ENCODE measurements at regions not wholly inside any gene's neighbourhood (a gene's known extent, or its start where the extent isn't known, plus 50 kb on each side); places are given as distances from the start of the nearest gene placed in this dataset.
"Not testable (repeated sequence)": the region's sequence is repeated elsewhere in the genome, so short reads cannot be mapped to it uniquely, and the experiment has no call there.

DNA sequence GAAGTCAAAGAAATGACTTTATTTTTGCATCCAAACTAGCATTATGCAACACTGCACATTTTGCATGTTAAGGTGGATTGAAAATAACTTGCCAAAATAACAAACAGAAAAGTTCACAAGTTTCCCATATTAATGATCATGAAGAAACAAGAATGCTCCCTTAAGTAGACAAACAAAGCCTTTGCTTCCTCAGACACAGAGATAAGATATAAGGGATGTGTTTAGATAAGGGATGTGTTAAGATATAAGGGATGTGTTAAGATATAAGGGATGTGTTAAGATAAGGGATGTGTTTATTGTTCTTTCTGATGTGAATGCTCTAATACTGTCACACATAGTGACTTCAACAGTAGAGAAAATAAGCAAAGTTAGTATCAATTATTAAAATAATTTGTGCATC lies 174.8 kb downstream of the GABRG2 start:
- no peak for DNase-seq
- H3K4me3 ChIP-seq (ENCODE audit: low read length) = no peak overlapping the region
- H3K27me3 ChIP-seq (ENCODE audit: low read length) = no peaks in the 10 kb centered on the region
- H3K9me3 ChIP-seq (ENCODE audit: low read length) = peaks cover 10% of the 10 kb centered on the region; the same call in 1 of the 2 replicates
- H2AFZ ChIP-seq (ENCODE audit: low read length) = no peak overlapping the region
- H3K4me2 ChIP-seq (ENCODE audit: low read depth, low read length, poor library complexity, severe bottlenecking) = no peak overlapping the region
- H3K79me2 ChIP-seq (ENCODE audit: low read length) = no peaks in the 10 kb centered on the region
- H3K4me1 ChIP-seq (ENCODE audit: low read length) = no peaks in the 10 kb centered on the region
- H3K36me3 ChIP-seq (ENCODE audit: insufficient read depth, low read length) = no peaks in the 10 kb centered on the region
- no peaks in the 10 kb centered on the region for H3K9me2 ChIP-seq (replicated peaks; ENCODE audit: insufficient read depth, low read length)
- no peak overlapping the region for H3K9ac ChIP-seq (ENCODE audit: low read length)
- no peaks in the 10 kb centered on the region for H4K20me1 ChIP-seq (ENCODE audit: insufficient read depth, low read depth, low read length)
- H3K27ac ChIP-seq (ENCODE audit: low read length) = no peak overlapping the region

DNA sequence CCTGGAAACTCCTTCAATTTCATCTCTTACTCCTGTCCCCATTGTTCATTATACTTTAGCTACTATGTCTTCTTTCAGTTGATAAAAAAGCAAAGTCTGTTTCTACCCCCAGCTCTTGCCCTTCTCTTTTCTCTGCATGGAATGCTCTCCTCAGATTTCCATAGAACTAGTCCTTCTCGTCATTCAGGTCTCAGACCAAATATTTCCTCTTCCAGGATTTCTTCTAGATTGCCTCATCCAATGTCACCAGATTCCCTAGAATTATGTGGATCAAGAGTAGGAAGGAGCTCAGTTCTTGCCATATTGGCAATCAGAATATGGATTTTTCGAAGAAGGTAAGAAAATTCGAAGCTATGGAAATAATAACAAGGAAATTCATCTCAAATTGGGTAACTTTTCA lies 176.1 kb downstream of the GABRG2 start:
- Histone ChIP-seq H3K36me3 (ENCODE audit: insufficient read depth, low read length) (no peaks in the 10 kb centered on the region), H3K27me3 (ENCODE audit: low read length) (no peaks in the 10 kb centered on the region), H3K9me3 (ENCODE audit: low read length) (peaks cover 3% of the 10 kb centered on the region), H3K9me2 (replicated peaks; ENCODE audit: insufficient read depth, low read length) (no peaks in the 10 kb centered on the region), H2AFZ (ENCODE audit: low read length) (no peak overlapping the region), H3K27ac (ENCODE audit: low read length) (no peak overlapping the region), H4K20me1 (ENCODE audit: insufficient read depth, low read depth, low read length) (no peaks in the 10 kb centered on the region), H3K4me1 (ENCODE audit: low read length) (no peaks in the 10 kb centered on the region), H3K79me2 (ENCODE audit: low read length) (no peaks in the 10 kb centered on the region), H3K9ac (ENCODE audit: low read length) (no peak overlapping the region), H3K4me2 (ENCODE audit: low read depth, low read length, poor library complexity, severe bottlenecking) (no peak overlapping the region), H3K4me3 (ENCODE audit: low read length) (no peak overlapping the region)
- DNase-seq = no peak

GRCh38 chr5:162248107-162248713 lies 180.6 kb downstream of the GABRG2 start:
- no peaks in the 10 kb centered on the region for H3K9me2 ChIP-seq (replicated peaks; ENCODE audit: insufficient read depth, low read length)
- no peak overlapping the region for H3K27ac ChIP-seq (ENCODE audit: low read length)
- H3K4me3 ChIP-seq (ENCODE audit: low read length) = no peak overlapping the region
- DNase-seq = peak; percentile 41
- H3K79me2 ChIP-seq (ENCODE audit: low read length) = no peaks in the 10 kb centered on the region
- H2AFZ ChIP-seq (ENCODE audit: low read length) = no peak overlapping the region
- H3K9ac ChIP-seq (ENCODE audit: low read length) = no peak overlapping the region
- no peaks in the 10 kb centered on the region for H4K20me1 ChIP-seq (ENCODE audit: insufficient read depth, low read depth, low read length)
- H3K36me3 ChIP-seq (ENCODE audit: insufficient read depth, low read length) = no peaks in the 10 kb centered on the region
- no peak overlapping the region for H3K4me2 ChIP-seq (ENCODE audit: low read depth, low read length, poor library complexity, severe bottlenecking)
- H3K4me1 ChIP-seq (ENCODE audit: low read length) = no peaks in the 10 kb centered on the region
- no peaks in the 10 kb centered on the region for H3K27me3 ChIP-seq (ENCODE audit: low read length)
- H3K9me3 ChIP-seq (ENCODE audit: low read length) = no peaks in the 10 kb centered on the region; the same call in none of the 2 replicates

GRCh38 chr5:162256711-162257110 lies 189.1 kb downstream of the GABRG2 start:
- DNase-seq = no peak
- Histone ChIP-seq H3K4me3 (ENCODE audit: low read length) (no peak overlapping the region), H3K79me2 (ENCODE audit: low read length) (no peaks in the 10 kb centered on the region), H3K9ac (ENCODE audit: low read length) (no peak overlapping the region), H3K4me2 (ENCODE audit: low read depth, low read length, poor library complexity, severe bottlenecking) (no peak overlapping the region), H3K9me2 (replicated peaks; ENCODE audit: insufficient read depth, low read length) (no peaks in the 10 kb centered on the region), H3K4me1 (ENCODE audit: low read length) (no peaks in the 10 kb centered on the region), H3K27ac (ENCODE audit: low read length) (no peak overlapping the region), H3K9me3 (ENCODE audit: low read length) (0 out of 2 replicates have a peak, but pooled peaks cover 5% of the 10 kb centered on the region), H3K27me3 (ENCODE audit: low read length) (no peaks in the 10 kb centered on the region), H2AFZ (ENCODE audit: low read length) (no peak overlapping the region), H3K36me3 (ENCODE audit: insufficient read depth, low read length) (no peaks in the 10 kb centered on the region), H4K20me1 (ENCODE audit: insufficient read depth, low read depth, low read length) (no peaks in the 10 kb centered on the region)

DNA sequence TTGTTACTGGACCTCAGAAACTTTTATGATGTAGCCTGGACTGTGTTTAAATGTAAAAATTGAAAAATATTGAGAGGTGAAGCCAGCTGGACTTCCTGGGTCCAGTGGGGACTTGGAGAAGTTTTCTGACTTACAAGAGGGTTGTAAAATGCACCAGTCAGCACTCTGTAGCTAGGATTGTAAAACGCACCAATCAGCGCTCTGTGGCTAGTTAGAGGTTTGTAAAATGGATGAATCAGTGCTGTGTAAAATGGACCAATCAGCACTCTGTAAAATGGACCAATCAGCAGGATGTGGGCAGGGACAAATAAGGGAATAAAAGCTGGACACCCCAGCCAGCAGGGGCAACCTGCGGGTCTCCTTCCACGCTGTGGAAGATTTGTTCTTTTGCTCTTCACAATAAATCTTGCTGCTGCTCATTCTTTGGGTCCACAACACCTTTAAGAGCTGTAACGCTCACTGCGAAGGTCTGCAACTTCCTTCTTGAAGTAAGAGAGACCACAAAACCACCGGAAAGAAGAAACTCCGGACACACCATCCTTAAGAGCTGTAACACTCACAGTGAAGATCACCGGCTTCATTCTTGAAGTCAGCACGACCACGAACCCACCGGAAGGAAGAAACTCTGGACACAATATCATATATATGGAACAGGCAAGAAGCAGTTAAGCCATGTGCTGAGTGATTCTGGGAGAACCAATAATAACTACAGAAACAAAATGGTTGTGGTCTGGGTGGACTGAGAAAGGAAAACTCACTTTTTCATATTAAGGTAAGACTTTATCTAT lies 201.3 kb downstream of the GABRG2 start:
- no peaks in the 10 kb centered on the region for H3K9me2 ChIP-seq (replicated peaks; ENCODE audit: insufficient read depth, low read length)
- no peaks in the 10 kb centered on the region; the same call in 1 of the 2 replicates for H3K9me3 ChIP-seq (ENCODE audit: low read length)
- no peaks in the 10 kb centered on the region for H3K36me3 ChIP-seq (ENCODE audit: insufficient read depth, low read length)
- H3K27ac ChIP-seq (ENCODE audit: low read length) = no peak overlapping the region
- no peak overlapping the region for H2AFZ ChIP-seq (ENCODE audit: low read length)
- no peak overlapping the region for H3K9ac ChIP-seq (ENCODE audit: low read length)
- H3K4me3 ChIP-seq (ENCODE audit: low read length) = no peak overlapping the region
- H4K20me1 ChIP-seq (ENCODE audit: insufficient read depth, low read depth, low read length) = no peaks in the 10 kb centered on the region
- no peaks in the 10 kb centered on the region for H3K4me1 ChIP-seq (ENCODE audit: low read length)
- DNase-seq = no peak
- no peaks in the 10 kb centered on the region for H3K27me3 ChIP-seq (ENCODE audit: low read length)
- H3K4me2 ChIP-seq (ENCODE audit: low read depth, low read length, poor library complexity, severe bottlenecking) = no peak overlapping the region
- H3K79me2 ChIP-seq (ENCODE audit: low read length) = no peaks in the 10 kb centered on the region

- Histone ChIP-seq H3K4me1 (ENCODE audit: low read length) (no peaks in the 10 kb centered on the region), H4K20me1 (ENCODE audit: insufficient read depth, low read depth, low read length) (no peaks in the 10 kb centered on the region), H3K36me3 (ENCODE audit: insufficient read depth, low read length) (no peaks in the 10 kb centered on the region), H3K9ac (ENCODE audit: low read length) (no peak overlapping the region), H2AFZ (ENCODE audit: low read length) (no peak overlapping the region), H3K27ac (ENCODE audit: low read length) (no peak overlapping the region), H3K9me3 (ENCODE audit: low read length) (no peaks in the 10 kb centered on the region; the same call in 1 of the 2 replicates), H3K4me3 (ENCODE audit: low read length) (no peak overlapping the region), H3K9me2 (replicated peaks; ENCODE audit: insufficient read depth, low read length) (no peaks in the 10 kb centered on the region), H3K79me2 (ENCODE audit: low read length) (no peaks in the 10 kb centered on the region), H3K4me2 (ENCODE audit: low read depth, low read length, poor library complexity, severe bottlenecking) (no peak overlapping the region), H3K27me3 (ENCODE audit: low read length) (no peaks in the 10 kb centered on the region)
- DNase-seq = no peak
Measured at GRCh38 chr5:162272417-162272816, 204.8 kb downstream of the GABRG2 start.

DNA sequence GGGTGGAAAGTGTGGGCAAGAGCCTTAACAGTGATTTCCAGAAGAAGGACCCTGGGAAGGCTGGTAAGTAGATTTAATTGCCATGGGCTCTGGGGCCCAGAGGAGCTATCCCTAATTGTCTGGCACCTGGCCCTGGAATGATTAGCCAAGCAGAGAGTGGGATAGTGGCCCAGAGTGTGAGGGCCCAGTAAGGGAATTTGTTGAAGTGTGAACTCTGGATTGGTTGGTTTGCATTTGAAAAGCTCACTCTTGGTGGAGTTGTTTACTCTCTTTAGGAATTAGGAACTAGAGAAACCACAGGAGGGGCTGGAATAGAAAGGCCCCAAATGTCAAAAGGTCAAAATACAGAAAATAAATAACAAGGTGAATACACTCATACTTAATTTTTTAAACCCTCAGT lies 207.1 kb downstream of the GABRG2 start:
- Histone ChIP-seq H3K4me1 (ENCODE audit: low read length) (no peaks in the 10 kb centered on the region), H3K9me3 (ENCODE audit: low read length) (no peaks in the 10 kb centered on the region), H4K20me1 (ENCODE audit: insufficient read depth, low read depth, low read length) (no peaks in the 10 kb centered on the region), H3K27ac (ENCODE audit: low read length) (no peak overlapping the region), H3K36me3 (ENCODE audit: insufficient read depth, low read length) (no peaks in the 10 kb centered on the region), H2AFZ (ENCODE audit: low read length) (no peak overlapping the region), H3K4me2 (ENCODE audit: low read depth, low read length, poor library complexity, severe bottlenecking) (no peak overlapping the region), H3K9me2 (replicated peaks; ENCODE audit: insufficient read depth, low read length) (no peaks in the 10 kb centered on the region), H3K4me3 (ENCODE audit: low read length) (no peak overlapping the region), H3K27me3 (ENCODE audit: low read length) (no peaks in the 10 kb centered on the region), H3K79me2 (ENCODE audit: low read length) (no peaks in the 10 kb centered on the region), H3K9ac (ENCODE audit: low read length) (no peak overlapping the region)
- no peak for DNase-seq

DNA sequence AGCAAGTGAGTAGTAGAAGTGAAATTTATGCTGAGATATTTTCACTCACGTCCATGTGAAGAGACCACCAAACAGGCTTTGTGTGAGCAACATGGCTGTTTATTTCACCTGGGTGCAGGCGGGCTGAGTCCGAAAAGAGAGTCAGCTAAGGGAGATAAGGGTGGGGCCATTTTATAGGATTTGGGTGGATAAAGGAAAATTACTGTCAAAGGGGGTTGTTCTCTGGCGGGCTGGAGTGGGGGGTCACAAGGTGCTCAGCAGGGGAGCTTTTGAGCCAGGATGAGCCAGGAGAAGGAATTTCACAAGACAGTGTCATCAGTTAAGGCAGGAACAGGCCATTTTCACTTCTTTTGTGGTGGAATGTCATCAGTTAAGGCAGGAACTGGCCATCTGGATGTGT lies 207.8 kb downstream of the GABRG2 start:
- H3K9me3 ChIP-seq (ENCODE audit: low read length); H3K79me2 ChIP-seq (ENCODE audit: low read length): not testable (repeated sequence)

More for the DNA sequence above, 207.8 kb downstream of the GABRG2 start:
- H3K27ac ChIP-seq (ENCODE audit: low read length); H3K4me3 ChIP-seq (ENCODE audit: low read length); H3K4me2 ChIP-seq (ENCODE audit: low read depth, low read length, poor library complexity, severe bottlenecking); H3K36me3 ChIP-seq (ENCODE audit: insufficient read depth, low read length); H2AFZ ChIP-seq (ENCODE audit: low read length); H4K20me1 ChIP-seq (ENCODE audit: insufficient read depth, low read depth, low read length); H3K4me1 ChIP-seq (ENCODE audit: low read length); DNase-seq; H3K27me3 ChIP-seq (ENCODE audit: low read length); H3K9me2 ChIP-seq (replicated peaks; ENCODE audit: insufficient read depth, low read length); H3K9ac ChIP-seq (ENCODE audit: low read length): not testable (repeated sequence)

Data from Karpas-422 (cell line).